ENCODE measurements at regions not wholly inside any gene's neighbourhood (a gene's known extent, or its start where the extent isn't known, plus 50 kb on each side); places are given as distances from the start of the nearest gene placed in this dataset.

- no peaks in the 10 kb centered on the region for H3K36me3 ChIP-seq (ENCODE audit: insufficient read depth, low read length)
- DNase-seq (ENCODE audit: low spot score), result no peak
- no peaks in the 10 kb centered on the region for H3K9me3 ChIP-seq (ENCODE audit: low read length)
- no peak overlapping the region for H3K27ac ChIP-seq (ENCODE audit: low read depth, low read length, poor library complexity, severe bottlenecking)
- no peaks in the 10 kb centered on the region for H4K20me1 ChIP-seq (ENCODE audit: insufficient read depth, low read length)
- no peaks in the 10 kb centered on the region for H3K79me2 ChIP-seq (ENCODE audit: insufficient read depth, low read depth, low read length)
- no peak overlapping the region for H3K4me3 ChIP-seq (ENCODE audit: low read depth, low read length, poor library complexity, severe bottlenecking)
- no peak overlapping the region for H2AFZ ChIP-seq (ENCODE audit: low read length)
- no peaks in the 10 kb centered on the region for H3K4me1 ChIP-seq (ENCODE audit: insufficient read depth, low read length, poor library complexity, severe bottlenecking)
- ChIA-PET CTCF (ENCODE audit: unreplicated experiment) (no interaction called here), POLR2A (interaction anchor here (0.6 kb wide), 1 partner anchor 192 kb away, joined by 3 read pairs; no protein-coding TSS in a partner anchor)
- TF ChIP-seq, protein P1, sequence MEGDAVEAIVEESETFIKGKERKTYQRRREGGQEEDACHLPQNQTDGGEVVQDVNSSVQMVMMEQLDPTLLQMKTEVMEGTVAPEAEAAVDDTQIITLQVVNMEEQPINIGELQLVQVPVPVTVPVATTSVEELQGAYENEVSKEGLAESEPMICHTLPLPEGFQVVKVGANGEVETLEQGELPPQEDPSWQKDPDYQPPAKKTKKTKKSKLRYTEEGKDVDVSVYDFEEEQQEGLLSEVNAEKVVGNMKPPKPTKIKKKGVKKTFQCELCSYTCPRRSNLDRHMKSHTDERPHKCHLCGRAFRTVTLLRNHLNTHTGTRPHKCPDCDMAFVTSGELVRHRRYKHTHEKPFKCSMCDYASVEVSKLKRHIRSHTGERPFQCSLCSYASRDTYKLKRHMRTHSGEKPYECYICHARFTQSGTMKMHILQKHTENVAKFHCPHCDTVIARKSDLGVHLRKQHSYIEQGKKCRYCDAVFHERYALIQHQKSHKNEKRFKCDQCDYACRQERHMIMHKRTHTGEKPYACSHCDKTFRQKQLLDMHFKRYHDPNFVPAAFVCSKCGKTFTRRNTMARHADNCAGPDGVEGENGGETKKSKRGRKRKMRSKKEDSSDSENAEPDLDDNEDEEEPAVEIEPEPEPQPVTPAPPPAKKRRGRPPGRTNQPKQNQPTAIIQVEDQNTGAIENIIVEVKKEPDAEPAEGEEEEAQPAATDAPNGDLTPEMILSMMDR (conservative IDR thresholded peaks at IDR 0.05; ENCODE audit: low read length), result no peak
- TF ChIP-seq EZH2phosphoT487 (IDR thresholded peaks at IDR 0.05; ENCODE audit: borderline replicate concordance, low read depth, low read length), result no peak
- H3K9me2 ChIP-seq (ENCODE audit: insufficient read depth, low read length), result no peaks in the 10 kb centered on the region
- BruUV-seq (replicated peaks), result no TSS peak
- no peak overlapping the region for H3K4me2 ChIP-seq (ENCODE audit: low read length)
- intact Hi-C loops (cut with micrococcal nuclease; ENCODE audit: unreplicated experiment), result no loop called here
Observed at GRCh38 chr15:34647569-34648293, 64.3 kb upstream of the GOLGA8B start.

DNA sequence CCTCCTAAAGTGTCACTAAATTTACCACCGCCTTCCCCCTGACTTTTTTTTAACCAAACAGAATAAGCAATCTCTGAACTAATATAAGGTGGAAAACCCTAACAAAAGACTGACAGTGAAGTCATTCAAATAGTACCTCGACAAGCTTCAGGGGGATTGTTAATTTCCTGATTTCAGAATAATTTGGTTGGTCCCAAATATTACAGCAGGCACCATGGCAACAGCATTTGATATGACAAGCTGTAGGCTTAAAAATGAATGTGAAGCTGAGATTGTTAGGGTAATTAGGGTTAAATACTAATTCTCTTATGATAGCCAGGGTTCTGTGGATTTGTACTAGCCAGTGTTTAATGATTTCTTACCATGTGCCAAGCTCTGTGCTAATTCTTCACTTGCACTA lies 63.5 kb upstream of the GOLGA8B start:
- ChIA-PET CTCF (ENCODE audit: unreplicated experiment) (no interaction called here), POLR2A (no interaction called here)
- TF ChIP-seq, protein P1 (conservative IDR thresholded peaks at IDR 0.05; ENCODE audit: low read length), result no peak
- H3K36me3 ChIP-seq (ENCODE audit: insufficient read depth, low read length), result no peaks in the 10 kb centered on the region
- no peaks in the 10 kb centered on the region for H4K20me1 ChIP-seq (ENCODE audit: insufficient read depth, low read length)
- H3K27ac ChIP-seq (ENCODE audit: low read depth, low read length, poor library complexity, severe bottlenecking), result no peak overlapping the region
- H3K9me3 ChIP-seq (ENCODE audit: low read length), result no peaks in the 10 kb centered on the region
- H3K79me2 ChIP-seq (ENCODE audit: insufficient read depth, low read depth, low read length), result no peaks in the 10 kb centered on the region
- H2AFZ ChIP-seq (ENCODE audit: low read length), result no peak overlapping the region
- H3K4me3 ChIP-seq (ENCODE audit: low read depth, low read length, poor library complexity, severe bottlenecking), result no peak overlapping the region
- no TSS peak for BruUV-seq (replicated peaks)
- intact Hi-C loops (cut with micrococcal nuclease; ENCODE audit: unreplicated experiment), result no loop called here
- no peaks in the 10 kb centered on the region for H3K4me1 ChIP-seq (ENCODE audit: insufficient read depth, low read length, poor library complexity, severe bottlenecking)
- no peak for DNase-seq (ENCODE audit: low spot score)
- H3K4me2 ChIP-seq (ENCODE audit: low read length), result no peak overlapping the region
- H3K9me2 ChIP-seq (ENCODE audit: insufficient read depth, low read length), result no peaks in the 10 kb centered on the region

DNA sequence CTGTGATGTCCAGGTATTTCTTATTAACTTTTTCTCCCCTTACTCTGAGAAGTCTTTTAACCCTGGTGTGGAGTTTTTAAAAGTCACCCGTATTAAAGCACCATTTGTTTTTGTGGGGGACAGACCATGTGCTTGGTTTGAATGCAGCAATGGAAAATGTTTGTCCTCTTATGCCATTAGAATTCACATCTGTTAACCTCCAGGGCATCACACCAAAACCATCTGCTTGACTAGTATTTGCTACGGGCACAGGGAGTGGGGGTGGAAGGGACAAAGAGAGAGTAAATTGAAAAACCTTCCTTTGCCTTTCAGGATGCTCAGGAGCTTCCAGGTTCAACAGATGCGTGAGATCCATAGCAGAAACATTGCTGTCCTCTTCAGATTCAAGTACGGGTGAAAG lies 61.4 kb upstream of the GOLGA8B start:
- BruUV-seq (replicated peaks), result no TSS peak
- no peak overlapping the region for H3K4me3 ChIP-seq (ENCODE audit: low read depth, low read length, poor library complexity, severe bottlenecking)
- intact Hi-C loops (cut with micrococcal nuclease; ENCODE audit: unreplicated experiment), result no loop called here
- POLR2A ChIA-PET, result no interaction called here
- H3K27ac ChIP-seq (ENCODE audit: low read depth, low read length, poor library complexity, severe bottlenecking), result no peak overlapping the region
- no peak overlapping the region for H3K4me2 ChIP-seq (ENCODE audit: low read length)
- no peak for DNase-seq (ENCODE audit: low spot score)
- H3K9me2 ChIP-seq (ENCODE audit: insufficient read depth, low read length), result no peaks in the 10 kb centered on the region
- H4K20me1 ChIP-seq (ENCODE audit: insufficient read depth, low read length), result no peaks in the 10 kb centered on the region
- H3K9me3 ChIP-seq (ENCODE audit: low read length), result no peaks in the 10 kb centered on the region
- no peak for TF ChIP-seq EZH2phosphoT487 (IDR thresholded peaks at IDR 0.05; ENCODE audit: borderline replicate concordance, low read depth, low read length)
- TF ChIP-seq, protein P1 (conservative IDR thresholded peaks at IDR 0.05; ENCODE audit: low read length), result no peak
- no peaks in the 10 kb centered on the region for H3K36me3 ChIP-seq (ENCODE audit: insufficient read depth, low read length)
- H3K79me2 ChIP-seq (ENCODE audit: insufficient read depth, low read depth, low read length), result no peaks in the 10 kb centered on the region
- H2AFZ ChIP-seq (ENCODE audit: low read length), result no peak overlapping the region
- no peaks in the 10 kb centered on the region for H3K4me1 ChIP-seq (ENCODE audit: insufficient read depth, low read length, poor library complexity, severe bottlenecking)
- CTCF ChIA-PET (ENCODE audit: unreplicated experiment), result no interaction called here

All from OCI-LY7 (cell line).